ENCODE measurements at regions not wholly inside any gene's neighbourhood (a gene's known extent, or its start where the extent isn't known, plus 50 kb on each side); places are given as distances from the start of the nearest gene placed in this dataset.

DNA sequence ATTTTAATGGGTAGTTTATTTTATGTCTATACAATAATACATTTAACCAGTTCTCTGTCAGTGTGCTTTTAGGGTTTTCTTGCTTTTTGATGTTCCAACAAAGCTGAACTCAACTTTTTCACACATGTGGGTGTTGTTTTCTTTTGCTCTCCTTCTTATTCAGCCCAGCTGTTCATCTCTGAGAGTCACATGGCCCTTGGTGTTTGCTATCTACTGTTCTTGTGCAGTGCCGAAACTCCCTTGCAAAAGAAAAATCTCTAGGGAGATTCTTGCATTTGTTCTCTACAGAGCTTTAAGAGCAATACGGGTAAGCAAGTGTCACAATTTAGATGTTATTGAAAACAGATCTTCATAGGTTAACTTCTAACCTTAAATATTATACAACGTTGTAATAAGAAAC, 281.1 kb upstream of the CXADR start:
- intact Hi-C loops (cut with DNase I) = no loop called here
- TF ChIP-seq POLR2A (IDR thresholded peaks at IDR 0.05) (no peak), CTCF (IDR thresholded peaks at IDR 0.05) (no peak)
- Histone ChIP-seq H3K4me1 (no peaks in the 10 kb centered on the region), H3K27me3 (no peaks in the 10 kb centered on the region), H3K36me3 (no peaks in the 10 kb centered on the region), H3K9me3 (no peaks in the 10 kb centered on the region), H3K27ac (no peak overlapping the region), H3K4me3 (replicated peaks in 1 of 3) (no peak overlapping the region)
- 67 to 69% methylated on average over 3 of the region's 3 CpGs for WGBS, 2 donors
- DNase-seq = no peak

DNA sequence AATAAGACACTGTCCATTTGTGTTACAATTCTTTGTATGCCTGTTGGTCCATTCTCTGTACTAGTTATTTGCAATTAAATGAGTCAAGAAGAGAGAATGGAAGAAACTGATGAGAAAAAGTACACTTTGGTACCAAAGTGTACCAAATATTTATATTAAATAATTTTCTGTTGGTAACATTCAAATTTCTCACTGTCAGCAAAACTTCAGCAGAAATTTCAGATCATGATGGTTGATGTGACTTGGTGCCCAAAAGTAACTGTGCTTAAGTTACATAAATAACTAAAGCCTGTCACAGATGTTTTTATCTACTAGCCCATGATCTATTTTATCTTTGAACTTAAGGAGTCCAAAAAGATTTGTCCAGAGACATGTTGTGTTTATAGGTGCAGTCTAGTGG, 274.4 kb upstream of the CXADR start:
- Histone ChIP-seq H3K9me3 (no peaks in the 10 kb centered on the region), H3K27ac (no peak overlapping the region), H3K36me3 (no peaks in the 10 kb centered on the region), H3K27me3 (no peaks in the 10 kb centered on the region), H3K4me1 (no peaks in the 10 kb centered on the region), H3K4me3 (replicated peaks in 1 of 3) (no peak overlapping the region)
- intact Hi-C loops (cut with DNase I) = no loop called here
- no peak for DNase-seq
- no peak for TF ChIP-seq POLR2A (IDR thresholded peaks at IDR 0.05)
- TF ChIP-seq CTCF (IDR thresholded peaks at IDR 0.05) = no peak

DNA sequence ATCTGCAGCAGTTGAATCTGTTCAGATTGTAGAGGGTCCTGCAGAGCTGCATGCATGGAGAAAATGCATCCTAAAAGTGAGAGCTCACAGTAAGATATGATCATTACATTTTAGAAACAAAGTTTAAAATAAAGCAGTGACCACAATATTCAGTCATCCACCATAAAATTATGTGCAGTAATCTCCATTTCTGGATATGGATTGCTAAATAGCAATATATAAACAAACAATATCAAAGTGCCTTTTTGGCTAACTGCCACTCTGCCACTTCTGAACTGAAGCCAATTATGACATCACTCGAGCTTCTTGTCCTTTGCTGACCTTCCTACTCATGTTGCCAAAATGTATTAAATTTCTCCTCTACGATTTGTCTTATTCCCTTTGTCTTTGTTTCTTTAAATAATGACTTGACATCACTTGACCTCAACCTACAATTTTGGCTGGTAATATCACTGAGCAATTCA, 262.0 kb upstream of the CXADR start:
- Histone ChIP-seq H3K9me3 (no peaks in the 10 kb centered on the region), H3K36me3 (no peaks in the 10 kb centered on the region), H3K4me3 (replicated peaks in 1 of 3) (no peak overlapping the region), H3K4me1 (no peaks in the 10 kb centered on the region), H3K27me3 (no peaks in the 10 kb centered on the region), H3K27ac (no peak overlapping the region)
- no peak for TF ChIP-seq POLR2A (IDR thresholded peaks at IDR 0.05)
- TF ChIP-seq CTCF (IDR thresholded peaks at IDR 0.05) = no peak
- DNase-seq = no peak
- WGBS, 2 donors = 31 to 36% methylated on average over 2 of the region's 2 CpGs
- intact Hi-C loops (cut with DNase I) = no loop called here

GRCh38 chr21:17257784-17258183, 255.1 kb upstream of the CXADR start:
- intact Hi-C loops (cut with DNase I) = no loop called here
- Histone ChIP-seq H3K9me3 (no peaks in the 10 kb centered on the region), H3K4me1 (no peaks in the 10 kb centered on the region), H3K27me3 (no peaks in the 10 kb centered on the region), H3K36me3 (no peaks in the 10 kb centered on the region), H3K4me3 (replicated peaks in 1 of 3) (no peak overlapping the region), H3K27ac (no peak overlapping the region)
- TF ChIP-seq CTCF (IDR thresholded peaks at IDR 0.05) = no peak
- TF ChIP-seq POLR2A (IDR thresholded peaks at IDR 0.05) = no peak
- 86 to 93% methylated on average over 1 of the region's 1 CpG for WGBS, 2 donors
- no peak for DNase-seq

DNA sequence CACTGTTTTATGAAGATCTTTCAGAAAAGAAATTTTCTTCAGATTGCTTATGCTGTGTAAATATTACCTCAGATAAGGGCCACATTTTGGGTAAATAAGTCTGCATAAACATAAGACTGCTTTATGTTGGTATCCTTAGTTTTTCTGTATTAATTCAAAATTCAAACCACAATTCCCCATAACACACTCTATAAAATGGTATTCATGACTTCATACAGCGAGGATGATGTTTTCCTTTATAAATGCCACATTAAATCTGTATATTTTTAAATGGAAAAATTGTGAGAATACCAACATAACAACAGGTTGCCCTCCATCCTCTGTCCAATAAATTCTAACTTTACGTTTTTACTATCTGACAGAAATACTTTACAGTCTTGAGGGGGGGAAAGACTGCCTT, 248.7 kb upstream of the CXADR start:
- no peaks in the 10 kb centered on the region for H3K36me3 ChIP-seq
- H3K4me1 ChIP-seq = no peaks in the 10 kb centered on the region
- H3K27me3 ChIP-seq = no peaks in the 10 kb centered on the region
- WGBS, 2 donors = 91 to 97% methylated on average over 2 of the region's 2 CpGs
- intact Hi-C loops (cut with DNase I) = no loop called here
- TF ChIP-seq POLR2A (IDR thresholded peaks at IDR 0.05) (no peak), CTCF (IDR thresholded peaks at IDR 0.05) (no peak)
- no peak overlapping the region for H3K27ac ChIP-seq
- H3K9me3 ChIP-seq = no peaks in the 10 kb centered on the region
- DNase-seq = no peak
- H3K4me3 ChIP-seq (replicated peaks in 1 of 3) = no peak overlapping the region
